ENCODE measurements at regions not wholly inside any gene's neighbourhood (a gene's known extent, or its start where the extent isn't known, plus 50 kb on each side); places are given as distances from the start of the nearest gene placed in this dataset.
"Not testable (repeated sequence)": the region's sequence is repeated elsewhere in the genome, so short reads cannot be mapped to it uniquely, and the experiment has no call there.

- DNase-seq: no peak
These were observed 199.1 kb upstream of the MPDZ start for GRCh38 chr9:13478639-13479038.

GRCh38 chr9:13478160-13478559, 198.7 kb upstream of the MPDZ start:
- DNase-seq: no peak

- no peak for DNase-seq
These were observed 191.3 kb upstream of the MPDZ start for GRCh38 chr9:13470836-13471235.

- no peak for DNase-seq
These were observed 187.7 kb upstream of the MPDZ start for GRCh38 chr9:13467157-13467556.

GRCh38 chr9:13461414-13461991, 182.0 kb upstream of the MPDZ start:
- DNase-seq: no peak

- DNase-seq: no peak
These were observed 179.6 kb upstream of the MPDZ start for GRCh38 chr9:13459071-13459470.

- DNase-seq: no peak
These were observed 178.3 kb upstream of the MPDZ start for GRCh38 chr9:13457795-13458194.

GRCh38 chr9:13450723-13451122, 171.2 kb upstream of the MPDZ start:
- DNase-seq: no peak

GRCh38 chr9:13448482-13448881, 169.0 kb upstream of the MPDZ start:
- DNase-seq: no peak

GRCh38 chr9:13447843-13448422, 168.4 kb upstream of the MPDZ start:
- no peak for DNase-seq

- DNase-seq: no peak
These were observed 167.7 kb upstream of the MPDZ start for GRCh38 chr9:13446938-13447842.

- no peak for DNase-seq
These were observed 166.9 kb upstream of the MPDZ start for GRCh38 chr9:13446286-13446937.

- peak in 1 of 3 donors; percentile 0 for DNase-seq
These were observed 165.6 kb upstream of the MPDZ start for GRCh38 chr9:13445103-13445500.

- DNase-seq: no peak
These were observed 165.0 kb upstream of the MPDZ start for GRCh38 chr9:13444245-13445102.

- no peak for DNase-seq
These were observed 164.1 kb upstream of the MPDZ start for GRCh38 chr9:13443346-13444244.

- no peak for DNase-seq
These were observed 160.4 kb upstream of the MPDZ start for GRCh38 chr9:13439685-13440476.

GRCh38 chr9:13437866-13438265, 158.4 kb upstream of the MPDZ start:
- no peak for DNase-seq

- no peak for DNase-seq
These were observed 157.1 kb upstream of the MPDZ start for GRCh38 chr9:13436591-13436990.

GRCh38 chr9:13433453-13433852, 154.0 kb upstream of the MPDZ start:
- not testable (repeated sequence) for DNase-seq

GRCh38 chr9:13432904-13433303, 153.4 kb upstream of the MPDZ start:
- peak; percentile 43 to 75 (median 70) for DNase-seq

- no peak for DNase-seq
These were observed 152.2 kb upstream of the MPDZ start for GRCh38 chr9:13431692-13432091.

Measured in suppressor macrophage treated with lipopolysaccharide for 1 hour (primary cell).